ENCODE measurements at regions not wholly inside any gene's neighbourhood (a gene's known extent, or its start where the extent isn't known, plus 50 kb on each side); places are given as distances from the start of the nearest gene placed in this dataset.
"Not testable (repeated sequence)": the region's sequence is repeated elsewhere in the genome, so short reads cannot be mapped to it uniquely, and the experiment has no call there.

DNA sequence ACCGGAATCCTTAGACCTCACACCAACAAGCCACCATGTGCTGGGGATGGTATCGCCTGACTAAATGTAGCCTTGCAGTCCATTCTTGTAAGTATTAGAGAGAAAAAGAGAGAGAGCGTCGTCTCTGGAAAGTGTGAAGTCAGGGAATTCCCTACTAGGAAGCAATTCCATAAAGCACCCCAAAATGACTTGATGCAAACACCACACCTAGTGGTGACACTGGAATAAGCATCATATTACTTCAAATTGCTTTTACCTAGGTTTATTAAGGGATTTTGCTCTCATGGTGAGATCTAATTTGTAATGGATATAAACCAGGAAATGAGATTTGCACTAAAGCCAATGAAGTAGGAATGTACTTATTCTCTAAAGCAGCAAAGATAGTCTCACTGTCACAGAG is 111.4 kb upstream of the METTL9 start:
- H3K36me3 ChIP-seq (ENCODE audit: control insufficient read depth, insufficient read depth, low read length); CTCF ChIA-PET; H3K27me3 ChIP-seq (ENCODE audit: control insufficient read depth, insufficient read depth, low read length); DNase-seq (ENCODE audit: low read depth); POLR2A ChIA-PET; H3K4me3 ChIP-seq (ENCODE audit: low read depth, low read length): not testable (repeated sequence)

DNA sequence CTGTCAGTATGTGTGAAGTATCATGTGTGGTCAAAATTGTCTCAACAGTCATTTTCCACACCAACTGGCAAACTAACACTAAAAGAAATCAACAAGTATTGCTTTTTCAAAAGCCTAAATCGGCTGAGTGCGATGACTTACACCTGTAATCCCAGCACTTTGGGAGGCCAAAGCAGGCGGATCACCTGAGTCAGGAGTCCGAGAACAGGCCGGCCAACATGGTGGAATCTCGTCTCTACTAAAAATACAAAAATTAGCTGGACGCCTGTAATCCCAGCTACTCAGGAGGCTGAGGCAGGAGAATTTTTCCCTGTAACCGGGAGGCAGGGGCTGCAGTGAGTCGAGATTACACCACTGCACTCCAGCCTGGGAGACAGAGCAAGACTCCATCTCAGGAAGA is 100.3 kb upstream of the METTL9 start:
- POLR2A ChIA-PET; CTCF ChIA-PET; H3K27me3 ChIP-seq (ENCODE audit: control insufficient read depth, insufficient read depth, low read length); DNase-seq (ENCODE audit: low read depth); H3K4me3 ChIP-seq (ENCODE audit: low read depth, low read length); H3K36me3 ChIP-seq (ENCODE audit: control insufficient read depth, insufficient read depth, low read length): not testable (repeated sequence)

- H3K27me3 ChIP-seq (ENCODE audit: control insufficient read depth, insufficient read depth, low read length); POLR2A ChIA-PET; DNase-seq (ENCODE audit: low read depth); H3K36me3 ChIP-seq (ENCODE audit: control insufficient read depth, insufficient read depth, low read length); CTCF ChIA-PET: not testable (repeated sequence)
- H3K4me3 ChIP-seq (ENCODE audit: low read depth, low read length) = peak overlapping the region; percentile 90
Observed at GRCh38 chr16:21501223-21501868, 98.0 kb upstream of the METTL9 start.

GRCh38 chr16:21501869-21502667 is 97.3 kb upstream of the METTL9 start:
- ChIA-PET POLR2A (no interaction called here), CTCF (no interaction called here)
- H3K27me3 ChIP-seq (ENCODE audit: control insufficient read depth, insufficient read depth, low read length) = no peaks in the 10 kb centered on the region
- TF ChIP-seq CTCF (IDR thresholded peaks at IDR 0.05; ENCODE audit: insufficient read depth, low read depth, low read length) = no peak
- DNase-seq (ENCODE audit: low read depth) = peak; percentile 82
- peak overlapping the region; percentile 90 for H3K4me3 ChIP-seq (ENCODE audit: low read depth, low read length)
- peaks cover 2% of the 10 kb centered on the region; the same call in 1 of the 2 replicates for H3K36me3 ChIP-seq (ENCODE audit: control insufficient read depth, insufficient read depth, low read length)

DNA sequence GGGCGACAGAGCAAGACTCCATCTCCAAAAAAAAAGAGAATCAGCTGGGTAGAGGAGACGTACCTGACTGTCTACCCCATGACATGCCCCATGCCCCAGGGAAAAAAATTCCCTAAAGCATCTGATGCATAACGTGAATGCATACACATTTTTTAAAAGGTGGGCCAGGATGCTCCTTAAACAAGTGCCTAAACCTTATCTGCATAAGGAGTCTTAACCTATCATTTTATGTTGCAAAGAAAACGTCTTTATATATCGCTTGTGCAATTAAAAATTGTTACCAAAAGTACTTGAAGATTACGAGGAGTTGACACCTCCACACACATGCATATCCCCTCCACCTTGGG is 95.8 kb upstream of the METTL9 start:
- H3K4me3 ChIP-seq (ENCODE audit: low read depth, low read length); H3K27me3 ChIP-seq (ENCODE audit: control insufficient read depth, insufficient read depth, low read length); POLR2A ChIA-PET; DNase-seq (ENCODE audit: low read depth); CTCF ChIA-PET; H3K36me3 ChIP-seq (ENCODE audit: control insufficient read depth, insufficient read depth, low read length): not testable (repeated sequence)

GRCh38 chr16:21503941-21504832 is 95.2 kb upstream of the METTL9 start:
- H3K36me3 ChIP-seq (ENCODE audit: control insufficient read depth, insufficient read depth, low read length); POLR2A ChIA-PET; DNase-seq (ENCODE audit: low read depth); CTCF ChIA-PET; H3K4me3 ChIP-seq (ENCODE audit: low read depth, low read length); H3K27me3 ChIP-seq (ENCODE audit: control insufficient read depth, insufficient read depth, low read length): not testable (repeated sequence)

DNA sequence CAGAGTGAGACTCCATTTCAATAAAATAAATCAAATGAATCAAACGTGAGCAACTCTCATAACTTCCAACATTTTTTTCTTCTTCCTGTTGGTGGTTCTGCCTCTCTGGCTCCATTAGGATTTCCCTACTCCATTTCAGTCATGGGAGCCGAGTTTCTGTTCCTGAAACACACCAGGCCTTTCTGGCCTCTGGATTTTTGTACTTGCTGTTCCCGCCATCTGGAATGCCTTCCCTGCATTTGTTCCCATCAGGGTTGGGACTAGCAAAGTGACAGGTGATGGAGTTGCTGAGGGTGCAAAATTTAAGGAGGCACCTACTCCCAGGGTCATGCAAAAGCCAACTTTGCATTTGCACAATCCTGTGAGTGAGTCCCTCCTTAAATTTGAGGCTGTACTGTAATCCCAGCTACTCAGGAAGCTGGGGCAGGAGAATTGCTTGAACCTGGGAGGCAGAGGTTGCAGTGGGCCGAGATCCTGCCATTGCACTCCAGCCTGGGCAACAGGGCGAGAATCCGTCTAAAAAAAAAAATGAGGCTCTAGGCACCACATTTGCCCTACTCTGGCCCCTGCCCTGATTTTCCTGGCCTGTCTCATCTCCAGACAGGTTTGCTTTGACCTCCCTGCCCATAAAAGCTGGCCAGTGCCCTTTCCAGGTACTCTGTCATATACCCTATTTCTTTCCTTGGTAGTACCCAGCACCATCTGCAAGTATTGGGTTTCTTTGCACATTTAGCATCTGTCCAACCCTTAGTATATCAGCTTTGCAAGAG is 93.4 kb upstream of the METTL9 start:
- H3K27me3 ChIP-seq (ENCODE audit: control insufficient read depth, insufficient read depth, low read length); POLR2A ChIA-PET; H3K4me3 ChIP-seq (ENCODE audit: low read depth, low read length); DNase-seq (ENCODE audit: low read depth); CTCF ChIA-PET; H3K36me3 ChIP-seq (ENCODE audit: control insufficient read depth, insufficient read depth, low read length): not testable (repeated sequence)

DNA sequence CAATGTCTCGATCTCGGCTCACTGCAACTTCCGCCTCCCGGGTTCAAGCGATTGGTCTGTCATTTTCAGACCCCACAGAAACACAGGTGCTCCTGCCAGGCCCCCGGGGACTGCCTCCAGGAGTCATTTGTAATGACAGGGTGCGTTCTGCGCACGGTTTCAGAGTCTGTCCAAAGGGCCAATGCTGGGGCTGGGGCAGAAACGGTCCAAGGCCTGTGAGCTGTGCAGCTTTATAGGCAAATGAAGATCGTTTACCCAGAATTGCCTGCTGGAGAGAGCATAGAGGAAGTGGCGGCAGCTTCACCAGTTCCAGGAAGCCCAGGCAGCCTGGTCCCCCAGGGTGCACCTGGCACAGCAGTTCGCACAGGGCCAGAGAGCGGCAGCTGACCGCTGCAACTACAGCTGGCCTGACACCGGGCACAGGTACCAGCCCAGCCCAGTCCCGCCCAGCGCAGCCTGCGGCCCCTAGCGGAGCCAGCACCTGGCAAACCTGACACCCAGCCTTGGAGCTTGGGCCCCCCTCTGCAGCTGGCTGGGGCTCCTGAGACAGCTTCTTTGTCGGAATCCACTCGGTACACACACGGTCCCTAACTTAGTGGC is 92.4 kb upstream of the METTL9 start:
- POLR2A ChIA-PET = not testable (repeated sequence)

GRCh38 chr16:21507631-21508305 is 91.6 kb upstream of the METTL9 start:
- POLR2A ChIA-PET; DNase-seq (ENCODE audit: low read depth); H3K36me3 ChIP-seq (ENCODE audit: control insufficient read depth, insufficient read depth, low read length); H3K27me3 ChIP-seq (ENCODE audit: control insufficient read depth, insufficient read depth, low read length); H3K4me3 ChIP-seq (ENCODE audit: low read depth, low read length): not testable (repeated sequence)
- CTCF ChIA-PET = interaction anchor here (0.6 kb wide), 1 partner anchor 61 kb away, joined by 3 read pairs; no protein-coding TSS in a partner anchor

More for the DNA sequence above, 92.4 kb upstream of the METTL9 start:
- H3K36me3 ChIP-seq (ENCODE audit: control insufficient read depth, insufficient read depth, low read length); H3K27me3 ChIP-seq (ENCODE audit: control insufficient read depth, insufficient read depth, low read length); DNase-seq (ENCODE audit: low read depth); H3K4me3 ChIP-seq (ENCODE audit: low read depth, low read length): not testable (repeated sequence)
- CTCF ChIA-PET = interaction anchor here (0.6 kb wide), 1 partner anchor 62 kb away, joined by 3 read pairs; no protein-coding TSS in a partner anchor

GRCh38 chr16:21508661-21509436 is 90.5 kb upstream of the METTL9 start:
- H3K27me3 ChIP-seq (ENCODE audit: control insufficient read depth, insufficient read depth, low read length); CTCF ChIA-PET; POLR2A ChIA-PET; H3K36me3 ChIP-seq (ENCODE audit: control insufficient read depth, insufficient read depth, low read length); DNase-seq (ENCODE audit: low read depth); H3K4me3 ChIP-seq (ENCODE audit: low read depth, low read length): not testable (repeated sequence)
